Loucy (cell line): ENCODE measurements at regions not wholly inside any gene's neighbourhood (a gene's known extent, or its start where the extent isn't known, plus 50 kb on each side); places are given as distances from the start of the nearest gene placed in this dataset.

Experiments
- H2AFZ ChIP-seq: fragments of 200-600 bp; sonication (generic); 2 replicates; pipeline ENCODE4 v1.6.0; 2016; ENCODE audit warnings: antibody characterized with exemption, mild to moderate bottlenecking, low read length, moderate library complexity
- H3F3A ChIP-seq: fragments of 200-600 bp; 2 replicates; pipeline ENCODE4 v1.6.0; 2016; ENCODE audit warnings: antibody characterized with exemption, low read depth, mild to moderate bottlenecking
- H3K27me3 ChIP-seq: fragments of 200-600 bp; sonication (generic); 2 replicates; pipeline ENCODE4 v1.6.1; 2014; ENCODE audit warnings: low read length, mild to moderate bottlenecking; ENCODE audit not compliant: insufficient read depth, poor library complexity, severe bottlenecking
- H3K36me3 ChIP-seq: fragments of 200-600 bp; sonication (generic); 2 replicates; pipeline ENCODE4 v1.6.1; 2016; ENCODE audit warnings: low read length; ENCODE audit not compliant: insufficient read depth
- H3K4me1 ChIP-seq: fragments of 200-600 bp; sonication (generic); 2 replicates; pipeline ENCODE4 v1.5.1; 2014; ENCODE audit warnings: low read length, mild to moderate bottlenecking; ENCODE audit not compliant: insufficient read depth, poor library complexity, severe bottlenecking
- H3K4me2 ChIP-seq: fragments of 200-600 bp; sonication (generic); 2 replicates; pipeline ENCODE4 v1.6.0; 2014; ENCODE audit warnings: antibody characterized with exemption, low read length, low read depth, mild to moderate bottlenecking; ENCODE audit not compliant: poor library complexity, severe bottlenecking
- H3K4me3 ChIP-seq: fragments of 200-600 bp; sonication (generic); 2 replicates; pipeline ENCODE4 v1.5.1; 2014; ENCODE audit warnings: low read length, mild to moderate bottlenecking, mixed read lengths; ENCODE audit not compliant: poor library complexity, severe bottlenecking
- H3K79me2 ChIP-seq: fragments of 200-600 bp; sonication (generic); 2 replicates; pipeline ENCODE4 v1.6.1; 2014; ENCODE audit warnings: low read length; ENCODE audit not compliant: insufficient read depth
- H3K9ac ChIP-seq: fragments of 200-600 bp; sonication (generic); 2 replicates; pipeline ENCODE4 v1.6.0; 2014; ENCODE audit warnings: mild to moderate bottlenecking, low read depth, low read length, moderate library complexity; ENCODE audit not compliant: poor library complexity, severe bottlenecking
- H3K9me2 ChIP-seq: fragments of 200-600 bp; sonication (generic); replicated peaks from 2 replicates; pipeline ENCODE4 v1.6.1; 2016; ENCODE audit warnings: low read depth, low read length, mixed read lengths
- H3K9me3 ChIP-seq: fragments of 200-600 bp; sonication (generic); 2 replicates; pipeline ENCODE4 v1.6.1; 2014; ENCODE audit warnings: mild to moderate bottlenecking, antibody characterized with exemption, low read length, low read depth; ENCODE audit not compliant: insufficient read depth
- H4K20me1 ChIP-seq: fragments of 200-600 bp; sonication (generic); 2 replicates; pipeline ENCODE4 v1.6.0; 2014; ENCODE audit warnings: antibody characterized with exemption, low read length, mild to moderate bottlenecking; ENCODE audit not compliant: insufficient read depth, poor library complexity, severe bottlenecking
- CTCF ChIP-seq: fragments of 200-600 bp; sonication (generic); conservative IDR thresholded peaks from 2 replicates; pipeline ENCODE4 v1.5.1; 2014; ENCODE audit warnings: mild to moderate bottlenecking, antibody characterized with exemption, low read length
- EZH2phosphoT487 ChIP-seq: fragments of 200-600 bp; IDR thresholded peaks from 2 replicates; pipeline ENCODE4 v1.6.1; 2018; ENCODE audit warnings: antibody characterized with exemption, mild to moderate bottlenecking, moderate library complexity, borderline replicate concordance

- Histone ChIP-seq H3K4me3 (no peak overlapping the region), H3K9ac (no peak overlapping the region), H3K9me2 (no peaks in the 10 kb centered on the region), H3K4me2 (no peak overlapping the region), H2AFZ (no peak overlapping the region), H4K20me1 (no peaks in the 10 kb centered on the region), H3K9me3 (no peaks in the 10 kb centered on the region), H3K27me3 (no peaks in the 10 kb centered on the region), H3K36me3 (no peaks in the 10 kb centered on the region), H3F3A (no peaks in the 10 kb centered on the region), H3K79me2 (no peaks in the 10 kb centered on the region), H3K4me1 (no peaks in the 10 kb centered on the region)
- TF ChIP-seq EZH2phosphoT487, result no peak
- TF ChIP-seq CTCF, result no peak
Measured at GRCh38 chr10:59108296-59108870, 68.1 kb upstream of the PHYHIPL start.

GRCh38 chr10:59108886-59109288 is 67.6 kb upstream of the PHYHIPL start:
- Histone ChIP-seq H3K36me3 (no peaks in the 10 kb centered on the region), H3F3A (no peaks in the 10 kb centered on the region), H2AFZ (no peak overlapping the region), H3K9me3 (no peaks in the 10 kb centered on the region), H4K20me1 (no peaks in the 10 kb centered on the region), H3K4me2 (no peak overlapping the region), H3K27me3 (no peaks in the 10 kb centered on the region), H3K4me3 (no peak overlapping the region), H3K79me2 (no peaks in the 10 kb centered on the region), H3K4me1 (no peaks in the 10 kb centered on the region), H3K9ac (no peak overlapping the region), H3K9me2 (no peaks in the 10 kb centered on the region)
- no peak for TF ChIP-seq CTCF

GRCh38 chr10:59109826-59110225 is 66.6 kb upstream of the PHYHIPL start:
- TF ChIP-seq CTCF (no peak), EZH2phosphoT487 (no peak)
- Histone ChIP-seq H3K79me2 (no peaks in the 10 kb centered on the region), H3K36me3 (no peaks in the 10 kb centered on the region), H4K20me1 (no peaks in the 10 kb centered on the region), H3K4me2 (no peak overlapping the region), H3F3A (no peaks in the 10 kb centered on the region), H2AFZ (no peak overlapping the region), H3K9ac (no peak overlapping the region), H3K4me1 (no peaks in the 10 kb centered on the region), H3K9me2 (no peaks in the 10 kb centered on the region), H3K9me3 (no peaks in the 10 kb centered on the region), H3K4me3 (no peak overlapping the region), H3K27me3 (no peaks in the 10 kb centered on the region)
